HEK293T (cell line): ENCODE measurements at regions not wholly inside any gene's neighbourhood (a gene's known extent, or its start where the extent isn't known, plus 50 kb on each side); places are given as distances from the start of the nearest gene placed in this dataset.

Source experiments
- CTCF ChIA-PET: fragments of 350-600 bp; formaldehyde crosslinking; extraction: SDS; loops from one replicate; lab custom pipeline; 2021; ENCODE audit warnings: antibody characterized with exemption, inconsistent platforms; lab: Yijun Ruan, JAX
- POLR2A ChIA-PET: fragments of 350-600 bp; formaldehyde crosslinking; extraction: SDS; loops from one replicate; lab custom pipeline; 2020; ENCODE audit warnings: antibody characterized with exemption, inconsistent platforms; lab: Yijun Ruan, JAX
- DNase-seq: peaks from one replicate; pipeline ENCODE4 v3.0.0; 2012; ENCODE audit warnings: mixed read lengths; ENCODE audit errors: extremely low spot score
- ARNT ChIP-seq: fragments of 450-650 bp; IDR thresholded peaks from 2 replicates; pipeline ENCODE4 v1.6.1; 2017; ENCODE audit warnings: mild to moderate bottlenecking
- BHLHE40 ChIP-seq: fragments of 450-650 bp; IDR thresholded peaks from 2 replicates; pipeline ENCODE4 v1.6.1; 2016; ENCODE audit warnings: mild to moderate bottlenecking, moderate library complexity, borderline replicate concordance
- CTBP1 ChIP-seq: fragments of 450-650 bp; IDR thresholded peaks from 2 replicates; pipeline ENCODE4 v1.6.1; 2016; ENCODE audit warnings: borderline replicate concordance
- ELF4 ChIP-seq: fragments of 450-650 bp; IDR thresholded peaks from 2 replicates; pipeline ENCODE4 v1.6.1; 2017; ENCODE audit warnings: antibody characterized with exemption
- FOXA1 ChIP-seq: fragments of 450-650 bp; IDR thresholded peaks from 2 replicates; pipeline ENCODE4 v1.6.1; 2016; ENCODE audit warnings: mild to moderate bottlenecking
- FOXK2 ChIP-seq: fragments of 450-650 bp; IDR thresholded peaks from 2 replicates; pipeline ENCODE4 v1.6.1; 2016; ENCODE audit warnings: mild to moderate bottlenecking
- FOXM1 ChIP-seq: fragments of 450-650 bp; IDR thresholded peaks from 2 replicates; pipeline ENCODE4 v1.6.1; 2017; ENCODE audit warnings: mild to moderate bottlenecking, borderline replicate concordance
- HDGF ChIP-seq: fragments of 450-650 bp; IDR thresholded peaks from 2 replicates; pipeline ENCODE4 v1.6.1; 2017; ENCODE audit warnings: antibody characterized with exemption, borderline replicate concordance
- L3MBTL2 ChIP-seq: fragments of 450-650 bp; conservative IDR thresholded peaks from 2 replicates; pipeline ENCODE4 v1.6.1; 2016; ENCODE audit warnings: mild to moderate bottlenecking
- LEF1 ChIP-seq: fragments of 450-650 bp; IDR thresholded peaks from 2 replicates; pipeline ENCODE4 v1.6.1; 2017; ENCODE audit warnings: mild to moderate bottlenecking, borderline replicate concordance
- NFRKB ChIP-seq: fragments of 450-650 bp; IDR thresholded peaks from 2 replicates; pipeline ENCODE4 v1.6.1; 2016; ENCODE audit warnings: mild to moderate bottlenecking, moderate library complexity
- SP1 ChIP-seq: fragments of 450-650 bp; IDR thresholded peaks from 2 replicates; pipeline ENCODE4 v1.6.1; 2017
- SUZ12 ChIP-seq: fragments of 450-650 bp; IDR thresholded peaks from 2 replicates; pipeline ENCODE4 v1.6.1; 2016; ENCODE audit warnings: mild to moderate bottlenecking
- TARDBP ChIP-seq: fragments of 450-650 bp; IDR thresholded peaks from 2 replicates; pipeline ENCODE4 v1.6.1; 2016
- ZNF384 ChIP-seq: fragments of 450-650 bp; IDR thresholded peaks from 2 replicates; pipeline ENCODE4 v1.6.1; 2016
- TF ChIP-seq, protein P1 (sequence below): fragments of 450-650 bp; IDR thresholded peaks from 2 replicates; pipeline ENCODE4 v1.6.1; 2016

DNA sequence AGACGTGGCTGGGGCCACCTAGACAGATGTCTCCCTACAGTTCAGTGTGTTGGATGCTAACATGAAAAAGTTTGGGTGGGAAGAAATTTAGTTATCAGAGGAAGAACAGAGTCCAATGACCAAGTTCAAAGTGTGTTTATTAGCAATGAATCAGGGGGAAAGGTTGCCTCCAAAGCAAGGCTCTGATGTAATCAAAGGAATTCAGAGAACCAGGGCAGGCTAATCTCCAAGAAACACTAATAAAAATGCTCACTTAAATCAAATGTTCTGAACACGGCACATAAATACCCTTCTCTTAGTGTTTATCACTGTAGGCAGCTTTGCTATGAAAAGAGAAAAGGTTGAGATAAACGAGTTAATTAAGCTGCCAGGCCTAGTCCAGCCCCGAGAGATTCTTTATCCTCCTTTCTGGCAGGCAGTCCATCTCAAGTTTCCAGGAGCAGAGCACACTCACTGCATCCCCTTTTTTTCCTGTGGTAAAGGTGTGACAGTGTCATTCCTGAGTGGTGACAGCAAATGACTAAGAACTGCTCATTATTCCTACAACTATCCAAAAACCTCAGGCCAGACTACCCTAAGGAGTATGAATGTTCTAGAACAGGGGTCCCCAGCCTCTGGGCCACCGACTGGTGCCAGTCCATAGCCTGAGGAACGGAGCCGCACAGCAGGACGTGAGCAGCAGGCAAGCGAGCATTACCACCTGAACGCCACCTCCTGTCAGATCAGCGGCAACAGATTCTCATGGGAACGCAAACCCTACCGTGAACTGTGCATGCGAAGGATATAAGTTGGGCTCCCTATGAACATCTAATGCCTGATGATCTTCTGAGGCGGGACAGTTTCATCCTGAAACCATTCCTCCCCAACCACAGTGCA, 66.9 kb upstream of the FHIP2A start:
- DNase-seq: peak; percentile 30
- CTCF ChIA-PET: no interaction called here
- TF ChIP-seq L3MBTL2 (no peak), ARNT (no peak), ELF4 (no peak), SUZ12 (no peak), FOXK2 (no peak), SP1 (no peak), TARDBP (no peak), HDGF (no peak), BHLHE40 (no peak), FOXA1 (no peak), NFRKB (no peak), CTBP1 (0 out of 2 replicates have a peak, but pooled peaks have one; percentile 13), ZNF384 (no peak), LEF1 (no peak), FOXM1 (no peak)
- TF ChIP-seq, protein P1, sequence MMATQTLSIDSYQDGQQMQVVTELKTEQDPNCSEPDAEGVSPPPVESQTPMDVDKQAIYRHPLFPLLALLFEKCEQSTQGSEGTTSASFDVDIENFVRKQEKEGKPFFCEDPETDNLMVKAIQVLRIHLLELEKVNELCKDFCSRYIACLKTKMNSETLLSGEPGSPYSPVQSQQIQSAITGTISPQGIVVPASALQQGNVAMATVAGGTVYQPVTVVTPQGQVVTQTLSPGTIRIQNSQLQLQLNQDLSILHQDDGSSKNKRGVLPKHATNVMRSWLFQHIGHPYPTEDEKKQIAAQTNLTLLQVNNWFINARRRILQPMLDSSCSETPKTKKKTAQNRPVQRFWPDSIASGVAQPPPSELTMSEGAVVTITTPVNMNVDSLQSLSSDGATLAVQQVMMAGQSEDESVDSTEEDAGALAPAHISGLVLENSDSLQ: peak; percentile 44; the same call in 1 of the 2 replicates
- POLR2A ChIA-PET: no interaction called here

DNA sequence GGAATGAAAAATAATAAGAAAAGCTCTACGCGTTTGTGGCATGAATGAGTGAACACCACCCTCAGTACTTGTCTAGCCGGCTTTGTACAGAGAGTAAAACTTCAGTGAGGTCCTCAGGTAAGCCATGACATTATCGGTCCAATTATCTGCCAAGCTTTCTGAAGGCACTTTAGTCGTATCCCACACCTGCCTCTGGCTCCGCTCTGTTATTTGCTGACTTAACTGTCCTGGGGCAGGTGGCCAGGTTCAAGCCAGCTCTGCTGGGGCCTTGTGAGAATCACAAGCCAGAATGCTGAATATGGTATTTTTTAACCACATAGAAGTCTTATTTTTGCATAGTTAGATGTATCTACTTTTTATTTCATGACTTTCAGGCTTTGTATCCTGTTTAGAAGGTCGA, 66.0 kb upstream of the FHIP2A start:
- POLR2A ChIA-PET: no interaction called here

DNA sequence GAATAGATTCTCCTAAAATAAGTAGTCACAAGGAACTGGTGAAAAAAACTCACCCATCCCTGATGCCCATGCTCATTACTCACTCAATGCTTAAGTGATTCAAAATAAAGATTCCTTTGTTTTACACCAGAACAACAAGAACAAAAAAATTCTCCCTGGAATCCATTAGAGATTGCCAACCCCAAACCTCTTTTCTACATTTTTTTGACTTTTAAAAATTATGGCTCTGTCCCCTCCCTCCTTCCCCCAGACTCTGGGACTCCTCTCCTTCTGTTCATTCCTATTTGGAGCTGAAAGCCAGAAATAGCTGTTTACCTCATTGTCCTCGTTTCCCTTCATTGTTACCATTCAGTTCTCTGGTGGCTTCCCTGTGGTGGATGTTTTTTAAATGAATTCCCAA, 63.2 kb upstream of the FHIP2A start:
- ChIA-PET CTCF (no interaction called here), POLR2A (no interaction called here)

More for the DNA sequence above, 66.0 kb upstream of the FHIP2A start:
- CTCF ChIA-PET: no interaction called here
- no peak for DNase-seq
- no peak for TF ChIP-seq SP1
- TF ChIP-seq, protein P1: no peak
- TF ChIP-seq FOXM1: no peak
- TF ChIP-seq TARDBP: no peak
- TF ChIP-seq ELF4: no peak
- no peak for TF ChIP-seq NFRKB

DNA sequence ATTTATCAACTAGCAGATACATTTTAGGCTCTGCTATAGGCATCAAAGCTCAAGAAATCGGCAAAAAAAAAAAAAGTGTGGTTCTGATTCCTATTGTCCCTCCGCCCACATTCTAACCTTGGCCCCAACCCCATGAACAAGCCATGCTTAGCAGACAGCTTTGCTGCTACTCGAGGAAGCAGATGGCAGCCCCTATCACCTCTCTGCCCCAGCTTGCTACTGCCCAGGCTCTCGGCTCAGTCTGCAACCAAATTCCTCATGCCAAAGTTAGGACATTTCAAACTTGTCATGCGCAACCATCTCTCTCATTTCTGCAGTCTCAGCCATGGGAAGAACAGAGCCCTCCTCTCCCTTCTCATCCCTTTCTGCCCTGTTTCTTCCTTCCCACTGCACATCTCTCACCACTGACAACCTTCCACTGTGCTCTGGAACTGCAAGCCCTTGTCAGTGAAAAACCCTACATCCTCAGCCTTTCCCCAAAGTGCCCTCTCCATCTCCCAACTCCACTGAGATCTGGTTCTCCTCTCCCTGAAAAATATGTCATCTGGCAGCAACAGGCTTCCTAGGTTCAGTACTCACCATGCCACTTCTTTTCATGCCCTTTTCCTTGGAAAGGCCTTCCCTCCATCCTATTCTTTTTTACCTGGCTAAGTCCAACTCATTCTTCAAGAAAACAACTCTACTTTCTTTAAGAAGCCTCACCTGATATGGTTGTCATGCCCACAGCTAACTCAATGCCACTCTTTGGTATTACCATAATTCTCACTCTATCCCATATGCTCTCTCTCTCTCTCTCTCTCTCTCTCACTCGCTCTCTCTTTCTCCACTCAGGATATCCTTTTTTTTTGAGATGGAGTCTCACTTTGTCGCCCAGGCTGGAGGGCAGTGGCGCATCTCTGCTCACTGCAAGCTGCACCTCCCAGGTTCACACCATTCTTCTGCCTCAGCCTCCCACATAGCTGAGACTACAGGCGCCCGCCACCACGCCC, 60.1 kb upstream of the FHIP2A start:
- ChIA-PET CTCF (no interaction called here), POLR2A (no interaction called here)
- no peak for DNase-seq

More for the DNA sequence above, 63.2 kb upstream of the FHIP2A start:
- no peak for DNase-seq
- TF ChIP-seq SUZ12 (no peak), FOXM1 (no peak), ELF4 (no peak), FOXA1 (no peak), SP1 (no peak), TARDBP (no peak), LEF1 (no peak), ZNF384 (no peak), BHLHE40 (no peak), ARNT (no peak), CTBP1 (no peak), L3MBTL2 (no peak), HDGF (no peak), NFRKB (no peak), FOXK2 (no peak)
- TF ChIP-seq, protein P1: no peak

DNA sequence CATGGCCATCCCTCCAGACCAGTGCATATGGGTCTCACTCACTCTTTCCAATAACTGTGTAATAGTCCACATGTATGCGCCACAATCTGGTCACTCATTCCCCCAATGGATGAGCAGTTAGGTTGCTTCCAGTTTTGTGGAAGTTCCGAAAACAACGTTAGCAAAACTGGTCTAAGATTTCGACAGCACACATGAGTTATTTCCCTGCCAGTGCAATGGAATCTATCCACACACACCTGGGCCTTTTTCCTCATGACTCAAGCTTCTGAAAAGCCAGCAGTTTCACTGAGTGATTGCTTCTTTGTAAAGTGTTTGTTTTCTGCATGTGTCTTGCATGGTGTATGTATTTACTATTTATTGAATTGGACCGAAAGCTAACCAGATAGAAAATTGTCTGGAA, 58.8 kb upstream of the FHIP2A start:
- ChIA-PET POLR2A (no interaction called here), CTCF (no interaction called here)
- TF ChIP-seq SP1 (no peak), L3MBTL2 (no peak), FOXM1 (no peak), FOXK2 (no peak), HDGF (no peak), LEF1 (no peak), CTBP1 (no peak), ARNT (no peak), SUZ12 (no peak), ZNF384 (no peak), FOXA1 (no peak), TARDBP (no peak), BHLHE40 (no peak), NFRKB (no peak)
- TF ChIP-seq, protein P1: no peak
- no peak for DNase-seq

More for the DNA sequence above, 60.1 kb upstream of the FHIP2A start:
- TF ChIP-seq LEF1 (no peak), BHLHE40 (no peak), SP1 (no peak), FOXM1 (no peak)
